Activated T-cell treated with anti-CD3 and anti-CD28 coated beads, Interleukin-2, amount 50 U/mL, for 1 hour (primary cell): ENCODE measurements at regions not wholly inside any gene's neighbourhood (a gene's known extent, or its start where the extent isn't known, plus 50 kb on each side); places are given as distances from the start of the nearest gene placed in this dataset.
"Not testable (repeated sequence)": the region's sequence is repeated elsewhere in the genome, so short reads cannot be mapped to it uniquely, and the experiment has no call there.

ENCODE experiments used
- DNase-seq: peaks from one replicate; pipeline ENCODE4 v3.0.0-alpha.2; 2020

GRCh38 chr12:8282181-8282580 is 54.8 kb upstream of the FAM90A1 start:
- DNase-seq, result not testable (repeated sequence)

GRCh38 chr12:8285681-8286080 is 58.3 kb upstream of the FAM90A1 start:
- not testable (repeated sequence) for DNase-seq

DNA sequence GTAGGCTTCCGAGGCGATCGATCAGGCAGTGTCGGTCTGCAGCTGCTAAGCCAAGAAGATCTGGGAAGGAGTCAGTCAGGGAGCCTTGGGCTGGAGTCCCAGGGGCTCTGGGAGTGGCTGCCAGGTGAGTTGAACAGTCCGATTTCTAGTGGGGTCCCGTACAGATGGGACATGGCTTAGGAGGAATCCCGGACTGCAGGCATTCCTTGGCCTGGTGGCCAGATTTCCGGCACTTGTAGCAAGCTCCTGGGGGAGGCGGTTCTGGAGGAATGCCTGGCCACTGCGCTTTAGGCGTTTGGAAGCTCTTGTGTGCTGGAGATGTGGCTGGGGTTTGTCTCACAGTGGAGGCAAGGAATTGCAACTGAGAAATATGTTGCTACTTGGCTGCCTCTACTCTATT is 64.3 kb upstream of the FAM90A1 start:
- not testable (repeated sequence) for DNase-seq

DNA sequence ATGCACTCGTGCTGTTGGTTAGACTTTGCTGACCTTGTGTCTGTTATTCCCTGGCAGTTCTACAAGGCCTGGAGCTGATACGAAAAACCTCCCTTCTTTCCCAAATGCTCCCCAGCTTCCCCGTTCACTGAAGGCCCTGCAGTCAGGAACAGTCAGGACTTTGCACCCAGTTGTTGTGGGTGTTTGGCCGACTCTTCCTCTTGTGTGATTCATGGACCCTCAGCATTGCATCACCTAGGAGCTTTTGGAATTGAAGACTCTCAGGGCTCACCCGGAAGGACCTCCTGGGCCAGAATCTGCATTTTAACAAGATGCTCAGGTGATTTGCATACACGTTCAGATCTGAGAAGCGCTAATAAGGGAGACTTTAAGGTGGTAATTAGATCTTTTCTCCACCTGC is 67.2 kb upstream of the FAM90A1 start:
- DNase-seq, result not testable (repeated sequence)

- not testable (repeated sequence) for DNase-seq
Observed at GRCh38 chr12:8308611-8309010, 81.2 kb upstream of the FAM90A1 start.

GRCh38 chr12:8315997-8316396 is 88.6 kb upstream of the FAM90A1 start:
- not testable (repeated sequence) for DNase-seq

GRCh38 chr12:8317675-8318074 is 90.3 kb upstream of the FAM90A1 start:
- DNase-seq, result not testable (repeated sequence)

- peak; percentile 37 for DNase-seq
Observed at GRCh38 chr12:8320251-8320730, 92.9 kb upstream of the FAM90A1 start.

GRCh38 chr12:8320791-8321370 is 93.5 kb upstream of the FAM90A1 start:
- not testable (repeated sequence) for DNase-seq

DNA sequence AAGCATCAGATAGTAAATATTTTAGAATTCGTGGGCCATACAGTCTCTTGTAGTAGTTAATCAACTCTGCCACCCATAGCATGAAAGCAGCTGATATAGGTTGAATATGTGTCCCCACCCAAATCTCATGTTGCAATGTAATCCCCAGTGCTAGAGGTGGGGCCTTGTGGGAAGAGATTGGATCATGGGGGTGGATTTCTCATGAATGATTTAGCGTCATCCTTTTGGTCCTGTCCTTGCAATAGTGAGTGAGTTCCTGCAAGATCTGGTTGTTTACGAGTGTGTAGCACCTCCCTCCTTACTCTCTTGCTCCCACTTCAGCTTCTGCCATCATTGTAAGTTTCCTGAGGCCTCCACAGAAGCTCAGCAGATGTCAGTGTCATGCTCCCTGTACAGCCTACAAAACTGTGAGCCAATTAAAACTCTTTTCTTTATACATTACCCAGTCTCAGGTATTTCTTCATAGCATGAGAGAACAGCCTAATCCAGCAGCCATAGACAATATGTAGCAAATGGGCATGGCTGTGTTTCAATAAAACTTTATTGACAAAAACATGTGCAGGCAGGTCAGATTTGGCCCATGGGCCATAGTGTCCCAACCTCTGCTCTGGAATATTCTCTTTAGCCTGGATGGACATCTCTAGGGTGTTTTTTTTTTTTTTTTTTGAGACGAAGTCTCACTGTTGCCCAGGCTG is 97.9 kb upstream of the FAM90A1 start:
- not testable (repeated sequence) for DNase-seq

DNA sequence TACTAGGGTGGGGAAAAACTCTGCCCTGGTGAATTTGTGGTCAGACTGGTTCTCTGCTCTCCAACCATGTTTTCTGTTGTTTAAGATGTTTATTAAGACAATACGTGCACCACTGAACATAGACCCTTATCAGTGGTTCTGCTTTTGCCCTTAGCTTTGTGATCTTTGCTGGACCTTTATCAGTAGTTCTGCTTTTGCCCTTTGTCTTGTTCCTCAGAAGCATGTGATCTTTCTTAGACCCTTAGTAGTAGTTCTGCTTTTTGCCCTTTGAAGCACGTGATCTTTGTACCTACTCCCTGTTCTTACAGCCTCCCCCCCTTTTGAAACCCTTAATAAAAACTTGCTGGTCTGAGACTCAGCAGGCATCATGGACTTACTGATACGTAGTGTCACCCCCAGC is 101.4 kb upstream of the FAM90A1 start:
- not testable (repeated sequence) for DNase-seq

DNA sequence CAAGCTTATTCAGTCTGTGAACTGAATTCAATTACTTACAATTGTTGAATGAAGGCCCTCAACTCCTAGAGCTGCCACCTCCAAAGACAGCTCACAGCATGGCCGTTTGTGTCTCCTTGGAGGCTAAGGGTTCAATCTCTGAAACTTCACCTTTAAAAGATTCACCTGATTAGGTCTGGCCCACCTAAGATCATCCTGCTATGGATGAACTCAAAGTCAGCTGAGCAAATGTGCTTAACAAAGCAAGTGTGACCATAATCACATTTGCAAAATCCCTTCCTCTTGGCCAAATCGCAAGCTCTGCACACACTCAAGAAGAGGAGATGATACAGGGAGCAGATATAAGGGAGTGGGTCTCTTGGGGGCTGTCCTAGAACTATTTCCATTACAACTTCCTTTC is 105.0 kb upstream of the FAM90A1 start:
- not testable (repeated sequence) for DNase-seq

- not testable (repeated sequence) for DNase-seq
Observed at GRCh38 chr12:8351073-8351472, 104.7 kb upstream of the CLEC6A start.

DNA sequence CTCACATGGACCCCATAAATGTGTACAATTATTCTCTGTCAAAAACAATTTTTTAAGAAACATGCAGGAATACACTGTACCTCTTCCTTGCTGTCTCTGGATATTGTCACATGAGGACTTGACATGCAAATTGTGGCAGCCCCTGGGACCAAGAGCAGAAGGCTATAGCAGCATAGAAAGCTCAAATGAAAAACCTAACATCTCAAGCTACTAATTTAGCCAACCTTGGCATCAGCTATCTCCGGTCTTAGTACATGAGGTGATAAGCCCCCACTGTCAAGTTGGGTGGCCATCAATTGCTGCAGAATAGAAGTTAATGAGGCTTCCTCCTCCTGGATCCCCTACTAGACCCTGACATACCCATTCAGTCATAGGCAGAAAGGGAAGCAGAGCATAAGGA is 101.0 kb upstream of the CLEC6A start:
- not testable (repeated sequence) for DNase-seq

DNA sequence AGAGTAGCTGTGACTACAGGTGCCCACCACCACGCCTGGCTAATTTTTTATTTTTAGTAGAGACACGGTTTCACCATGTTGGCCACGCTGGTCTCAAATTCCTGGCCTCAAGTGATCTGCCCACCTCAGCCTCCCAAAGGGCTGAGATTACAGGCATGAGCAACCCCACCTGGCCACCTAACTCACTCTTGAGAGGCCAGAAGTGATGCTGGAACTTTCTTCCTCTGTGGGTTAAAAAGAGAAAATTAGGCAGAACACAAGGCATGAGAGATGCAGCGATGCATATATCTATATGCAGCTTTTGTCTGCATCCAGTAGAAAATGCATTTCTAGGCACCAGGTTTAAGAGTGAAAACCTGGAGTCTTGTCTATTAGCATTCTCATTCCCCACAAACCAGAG is 100.2 kb upstream of the CLEC6A start:
- not testable (repeated sequence) for DNase-seq

GRCh38 chr12:8373744-8374143 is 82.0 kb upstream of the CLEC6A start:
- DNase-seq, result not testable (repeated sequence)

DNA sequence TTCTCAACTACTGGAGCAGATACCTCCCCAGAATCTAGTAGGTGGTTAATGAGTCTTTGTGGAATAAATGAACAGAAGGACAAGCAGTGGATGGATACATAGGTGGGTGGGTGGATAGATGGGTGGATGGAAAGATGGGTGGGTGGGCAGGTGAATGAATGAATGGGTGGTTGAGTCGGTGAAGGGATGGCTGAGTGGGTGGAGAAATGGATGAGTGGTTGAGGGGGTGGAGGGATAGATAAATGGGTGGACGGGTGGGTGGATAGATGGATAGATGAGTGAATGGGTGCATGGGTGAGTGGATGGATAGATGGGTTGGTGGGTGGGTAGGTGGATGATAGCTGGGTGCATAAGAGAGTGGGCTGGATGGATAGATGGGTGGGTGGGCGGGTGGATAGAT is 80.6 kb upstream of the CLEC6A start:
- DNase-seq, result not testable (repeated sequence)

DNA sequence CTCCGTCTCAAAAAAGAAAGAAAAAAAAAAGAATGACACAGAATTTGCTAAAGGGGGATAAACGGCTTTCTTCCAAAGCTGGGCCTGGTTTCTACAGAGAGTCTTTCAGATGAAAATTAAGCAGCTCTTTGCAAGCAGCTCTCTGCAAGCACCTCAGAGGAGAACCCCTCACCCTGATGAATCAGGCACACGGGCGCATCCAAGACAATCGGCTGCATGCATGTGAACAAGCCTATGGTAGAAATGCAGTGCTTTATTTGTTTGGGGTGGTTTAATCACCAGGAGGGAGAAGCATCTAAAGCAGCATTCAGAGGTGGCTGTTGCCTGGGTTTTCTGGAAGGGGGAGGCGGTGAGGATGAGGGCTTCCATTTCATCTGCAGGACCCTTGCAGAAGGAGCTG is 78.0 kb upstream of the CLEC6A start:
- not testable (repeated sequence) for DNase-seq

DNA sequence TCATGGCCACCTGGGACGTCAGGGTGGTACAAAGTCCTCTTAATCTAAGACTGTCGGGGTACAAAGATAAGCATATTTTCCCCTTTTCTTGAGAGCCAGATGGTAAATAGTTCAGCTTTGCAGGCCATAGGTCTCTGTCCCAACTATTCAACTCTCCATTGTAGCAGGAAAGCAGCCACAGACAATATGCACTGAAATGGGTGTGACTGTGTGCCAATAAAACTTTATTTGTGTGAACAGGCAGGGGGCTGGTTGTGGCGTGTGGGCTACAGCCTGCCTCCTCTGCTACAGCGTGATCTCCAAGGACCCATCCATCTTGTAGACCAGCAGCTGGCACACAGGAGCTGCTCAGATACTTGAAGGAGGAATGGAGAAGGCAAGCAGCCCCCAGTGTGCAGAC is 73.2 kb upstream of the CLEC6A start:
- DNase-seq, result not testable (repeated sequence)

GRCh38 chr12:8384686-8385085 is 71.1 kb upstream of the CLEC6A start:
- not testable (repeated sequence) for DNase-seq

DNA sequence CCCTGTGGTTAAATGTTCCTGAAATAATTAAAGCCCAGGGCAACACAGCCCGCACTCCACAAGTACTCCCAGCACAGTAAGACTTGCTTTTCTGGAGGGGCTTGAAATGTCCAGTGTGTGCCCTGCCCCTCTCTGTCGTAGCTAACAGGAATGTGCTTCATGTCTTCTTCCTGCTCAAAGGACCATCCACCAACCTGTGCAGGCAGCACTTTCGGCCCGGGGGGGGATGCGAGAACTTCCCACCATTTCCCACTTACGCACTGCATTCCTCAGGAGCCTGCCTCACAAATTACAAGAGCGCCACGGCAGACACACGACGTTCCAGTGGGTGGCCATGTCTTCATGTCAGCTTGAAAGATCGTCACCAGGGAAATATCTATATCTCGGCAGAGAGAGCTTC is 70.3 kb upstream of the CLEC6A start:
- not testable (repeated sequence) for DNase-seq

GRCh38 chr12:8386661-8387060 is 69.1 kb upstream of the CLEC6A start:
- not testable (repeated sequence) for DNase-seq

- DNase-seq, result not testable (repeated sequence)
Observed at GRCh38 chr12:8389296-8389695, 66.5 kb upstream of the CLEC6A start.

GRCh38 chr12:8390001-8390777 is 65.6 kb upstream of the CLEC6A start:
- DNase-seq, result peak; percentile 42
